Keratinocyte (primary cell): ENCODE measurements at regions not wholly inside any gene's neighbourhood (a gene's known extent, or its start where the extent isn't known, plus 50 kb on each side); places are given as distances from the start of the nearest gene placed in this dataset.

Source experiments
- CTCF ChIP-seq, 3 experiments: IDR thresholded peaks in 1 of 3; conservative IDR thresholded peaks in 1 of 3; optimal IDR thresholded peaks in 1 of 3; 2 replicates in 2 of 3; 3 replicates in 1 of 3; pipeline versions ENCODE3 to v1.5.1; 2011; ENCODE audit warnings: low read length in 3 of 3, mild to moderate bottlenecking in 3 of 3, moderate library complexity in 2 of 3, control low read depth in 1 of 3, inconsistent platforms in 1 of 3; ENCODE audit not compliant: insufficient read depth in 2 of 3; ENCODE audit errors: extremely low read depth in 1 of 3
- EZH2 ChIP-seq: IDR thresholded peaks from one replicate; pipeline ENCODE4 v1.6.1; 2012; ENCODE audit warnings: inconsistent platforms, mild to moderate bottlenecking, low read length, moderate library complexity

GRCh38 chr12:91561958-91562325 lies 379.3 kb upstream of the DCN start:
- TF ChIP-seq CTCF (optimal IDR thresholded peaks at IDR 0.05 in 1 of 3, IDR thresholded peaks at IDR 0.05 in 1 of 3, conservative IDR thresholded peaks at IDR 0.05 in 1 of 3; ENCODE audit: extremely low read depth in 1 of 3, insufficient read depth in 2 of 3, low read length in 3 of 3) = no peak
- TF ChIP-seq EZH2 = no peak
